IMR-90 (cell line): ENCODE measurements at regions not wholly inside any gene's neighbourhood (a gene's known extent, or its start where the extent isn't known, plus 50 kb on each side); places are given as distances from the start of the nearest gene placed in this dataset.
"Not testable (repeated sequence)": the region's sequence is repeated elsewhere in the genome, so short reads cannot be mapped to it uniquely, and the experiment has no call there.

Experiments used
- ATAC-seq: fragments of 200-7000 bp; cut with Tn5 transposase; 2 replicates; pipeline ENCODE4 v1.9.1; 2020; ENCODE audit warnings: low read depth, mild to moderate bottlenecking, moderate library complexity
- BruUV-seq: library from RNA; stranded (reverse); fragments of 400-500 nt; replicated peaks from 2 replicates; lab custom pipeline; 2021; lab: Mats Ljungman, UMichigan
- CTCF ChIA-PET: fragments of 300-600 bp; formaldehyde crosslinking; extraction: SDS; loops from one replicate; lab custom pipeline; 2021; ENCODE audit warnings: antibody characterized with exemption; lab: Yijun Ruan, JAX
- POLR2A ChIA-PET: fragments of 300-600 bp; sonication (Branson Sonifier 250); formaldehyde crosslinking; loops from one replicate; lab custom pipeline; 2022; ENCODE audit warnings: antibody characterized with exemption; ENCODE audit not compliant: unreplicated experiment; lab: Charles Lee
- DNase-seq: peaks from one replicate; pipeline ENCODE4 v3.0.0; 2013
- H2AFZ ChIP-seq: replicated peaks from 2 replicates; pipeline ENCODE3; 2013; ENCODE audit warnings: low read length, mild to moderate bottlenecking; ENCODE audit not compliant: poor library complexity
- H2AK5ac ChIP-seq: 2 replicates; pipeline ENCODE4 v1.6.1; 2013; ENCODE audit warnings: low read depth, low read length, inconsistent platforms
- H2AK9ac ChIP-seq: replicated peaks from 2 replicates; pipeline ENCODE3; 2013; ENCODE audit warnings: mild to moderate bottlenecking, low read depth, low read length, moderate library complexity; ENCODE audit not compliant: poor library complexity
- H2BK120ac ChIP-seq: 2 replicates; pipeline ENCODE4 v1.6.1; 2013; ENCODE audit warnings: low read depth, low read length, inconsistent platforms
- H2BK15ac ChIP-seq: 3 replicates; pipeline ENCODE4 v1.6.1; 2013; ENCODE audit warnings: low read depth, low read length, inconsistent platforms
- H2BK20ac ChIP-seq: 2 replicates; pipeline ENCODE4 v1.6.1; 2013; ENCODE audit warnings: low read depth, mild to moderate bottlenecking, inconsistent platforms, low read length, moderate library complexity
- H2BK5ac ChIP-seq: 2 replicates; pipeline ENCODE4 v1.6.1; 2013; ENCODE audit warnings: mild to moderate bottlenecking, low read depth, low read length, inconsistent platforms; ENCODE audit not compliant: poor library complexity, severe bottlenecking
- H3K14ac ChIP-seq: replicated peaks from 2 replicates; pipeline ENCODE4 v1.6.1; 2013; ENCODE audit warnings: low read depth, low read length, inconsistent platforms
- H3K18ac ChIP-seq: 2 replicates; pipeline ENCODE4 v1.6.1; 2013; ENCODE audit warnings: low read depth, low read length, control low read depth
- H3K23ac ChIP-seq: 2 replicates; pipeline ENCODE4 v1.6.1; 2013; ENCODE audit warnings: low read depth, low read length, inconsistent platforms
- H3K27ac ChIP-seq: 2 replicates; pipeline ENCODE4 v1.5.1; 2013; ENCODE audit warnings: mild to moderate bottlenecking, control low read depth, low read length; ENCODE audit not compliant: insufficient read depth
- H3K27me3 ChIP-seq: 2 replicates; pipeline ENCODE4 v1.6.1; 2013; ENCODE audit warnings: low read length; ENCODE audit not compliant: control insufficient read depth, insufficient read depth
- H3K36me3 ChIP-seq: 2 replicates; pipeline ENCODE4 v1.6.1; 2013; ENCODE audit warnings: low read length, mixed read lengths; ENCODE audit not compliant: control insufficient read depth, insufficient read depth
- H3K4ac ChIP-seq: 2 replicates; pipeline ENCODE4 v1.6.1; 2013; ENCODE audit warnings: low read depth, low read length, inconsistent platforms
- H3K4me1 ChIP-seq: 2 replicates; pipeline ENCODE4 v1.6.1; 2013; ENCODE audit warnings: low read length, mixed read lengths; ENCODE audit not compliant: control insufficient read depth, insufficient read depth
- H3K4me2 ChIP-seq: 2 replicates; pipeline ENCODE4 v1.6.1; 2013; ENCODE audit warnings: low read depth, mild to moderate bottlenecking, control low read depth, low read length, moderate library complexity
- H3K4me3 ChIP-seq: 2 replicates; pipeline ENCODE4 v1.5.1; 2013; ENCODE audit warnings: low read depth, mild to moderate bottlenecking, control low read depth, low read length, moderate library complexity; ENCODE audit not compliant: insufficient read depth
- H3K56ac ChIP-seq: 2 replicates; pipeline ENCODE4 v1.6.1; 2013; ENCODE audit warnings: low read length, inconsistent platforms; ENCODE audit not compliant: insufficient read depth; ENCODE audit errors: extremely low read depth
- H3K79me1 ChIP-seq, 2 experiments: 2 replicates each; pipeline ENCODE4 v1.6.1; 2013; ENCODE audit warnings: low read length in 2 of 2, inconsistent platforms in 1 of 2, low read depth in 1 of 2
- H3K9ac ChIP-seq: 2 replicates; pipeline ENCODE4 v1.6.1; 2013; ENCODE audit warnings: low read depth, low read length, control low read depth
- H3K9me1 ChIP-seq: 2 replicates; pipeline ENCODE4 v1.6.1; 2013; ENCODE audit warnings: low read length, inconsistent platforms; ENCODE audit not compliant: insufficient read depth
- H3K9me3 ChIP-seq: 2 replicates; pipeline ENCODE4 v1.6.1; 2013; ENCODE audit warnings: low read length; ENCODE audit not compliant: control insufficient read depth, insufficient read depth
- H4K20me1 ChIP-seq: 2 replicates; pipeline ENCODE4 v1.6.1; 2013; ENCODE audit warnings: low read length, inconsistent platforms; ENCODE audit not compliant: insufficient read depth
- H4K5ac ChIP-seq: 2 replicates; pipeline ENCODE4 v1.6.1; 2013; ENCODE audit warnings: mild to moderate bottlenecking, low read depth, low read length, control low read depth
- H4K8ac ChIP-seq, 2 experiments: 2 replicates each; pipeline ENCODE4 v1.6.1; 2013; ENCODE audit warnings: low read depth in 2 of 2, low read length in 2 of 2, control low read depth in 1 of 2, inconsistent platforms in 1 of 2
- H4K91ac ChIP-seq: 2 replicates; pipeline ENCODE4 v1.6.1; 2013; ENCODE audit warnings: low read depth, low read length, inconsistent platforms; ENCODE audit not compliant: insufficient read depth
- WGBS, 2 experiments: methylation state at CpG; one replicate each; pipeline versions ENCODE4 v1.1.5 to v1.1.7; 2013; ENCODE audit warnings: missing lambda C conversion rate in 2 of 2; ENCODE audit not compliant: insufficient read length in 1 of 2; ENCODE audit errors: extremely low coverage in 2 of 2; 5-methylcytosine and 5-hydroxymethylcytosine counted together
- dilution Hi-C: fragments of 300-500 bp; cut with HindIII; formaldehyde crosslinking; loops from one replicate; pipeline ENCODE4 v1.14.3; 2018; ENCODE audit warnings: low sequenced_read_pairs; ENCODE audit not compliant: unreplicated experiment
- in situ Hi-C: fragments of 300-500 bp; cut with MboI; formaldehyde crosslinking; loops from 3 replicates; pipeline ENCODE4 v1.14.3; 2019; ENCODE audit warnings: low sequenced_read_pairs, inconsistent platforms, mixed read lengths
- intact Hi-C: fragments of 100-400 bp; cut with micrococcal nuclease; formaldehyde crosslinking; loops from 2 replicates; pipeline ENCODE4 v1.10.0; 2022

DNA sequence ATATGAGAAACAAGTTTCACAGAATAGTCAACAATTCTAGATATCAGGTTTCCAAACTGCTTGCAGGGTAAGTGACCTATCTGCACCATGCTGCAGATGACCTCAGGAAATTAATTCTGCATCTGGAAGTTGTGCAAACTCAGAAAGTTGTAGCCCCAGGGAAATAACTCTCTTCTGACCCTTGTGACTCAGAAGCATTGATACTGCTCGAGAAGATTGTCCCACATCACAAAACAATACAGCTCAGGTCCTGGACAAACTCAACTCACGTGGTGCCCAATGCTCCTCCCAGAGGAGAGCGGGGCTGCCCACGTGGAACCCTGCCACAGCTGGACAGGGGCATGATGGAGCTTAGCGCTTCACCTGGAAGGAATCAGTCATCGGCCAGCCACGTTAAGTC is 221.9 kb upstream of the LRRC61 start:
- H3K14ac ChIP-seq, DNase-seq, H3K9me3 ChIP-seq, H2BK120ac ChIP-seq, H4K91ac ChIP-seq, H2AK9ac ChIP-seq, ATAC-seq, H3K9me1 ChIP-seq, H3K23ac ChIP-seq, H3K36me3 ChIP-seq, H2AK5ac ChIP-seq, H3K27ac ChIP-seq, H4K20me1 ChIP-seq, H4K8ac ChIP-seq, H3K27me3 ChIP-seq, H2BK5ac ChIP-seq, H3K18ac ChIP-seq, POLR2A ChIA-PET, H3K4me3 ChIP-seq, BruUV-seq, in situ Hi-C loops, H3K4ac ChIP-seq, H2BK20ac ChIP-seq, CTCF ChIA-PET, H3K9ac ChIP-seq, H2AFZ ChIP-seq, H3K4me1 ChIP-seq, H4K5ac ChIP-seq, H3K56ac ChIP-seq, H3K4me2 ChIP-seq, intact Hi-C loops, H2BK15ac ChIP-seq, H3K79me1 ChIP-seq, dilution Hi-C loops: not testable (repeated sequence)
- WGBS, 2 experiments = 0% methylated on average over 1 of the region's 7 CpGs; no CpG with 5 or more reads in 1 of the 2 experiments

DNA sequence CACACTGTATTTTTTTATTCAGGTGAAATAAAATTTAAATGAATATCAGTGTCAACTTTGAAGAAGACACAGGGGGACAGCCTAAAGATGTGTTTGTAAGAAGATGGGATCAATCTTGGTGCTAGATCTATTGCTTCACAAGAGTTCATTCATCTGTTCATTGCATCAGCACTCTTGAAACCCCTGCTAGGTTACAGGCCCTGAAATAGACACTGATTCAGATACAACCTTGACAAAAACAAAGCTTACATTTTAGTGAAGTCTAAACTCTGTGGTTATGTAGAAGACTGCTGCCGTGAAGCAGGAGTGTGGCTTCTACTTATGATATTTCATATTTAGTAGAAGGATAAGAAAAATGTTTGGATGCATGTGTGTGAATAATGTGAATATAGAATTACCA is 215.9 kb upstream of the LRRC61 start:
- H3K9me1 ChIP-seq, H4K5ac ChIP-seq, H3K27ac ChIP-seq, H2BK5ac ChIP-seq, H3K9ac ChIP-seq, H3K18ac ChIP-seq, H3K56ac ChIP-seq, H3K23ac ChIP-seq, H4K91ac ChIP-seq, in situ Hi-C loops, H3K4ac ChIP-seq, H2AFZ ChIP-seq, H3K27me3 ChIP-seq, H3K9me3 ChIP-seq, H4K8ac ChIP-seq, H2AK5ac ChIP-seq, H2BK120ac ChIP-seq, H3K4me3 ChIP-seq, H3K36me3 ChIP-seq, H2BK15ac ChIP-seq, H3K4me2 ChIP-seq, H2BK20ac ChIP-seq, H2AK9ac ChIP-seq, dilution Hi-C loops, H4K20me1 ChIP-seq, H3K79me1 ChIP-seq, DNase-seq, ATAC-seq, BruUV-seq, CTCF ChIA-PET, POLR2A ChIA-PET, H3K14ac ChIP-seq, intact Hi-C loops, H3K4me1 ChIP-seq: not testable (repeated sequence)
- no CpG with 5 or more reads among the region's 1 CpG for WGBS, 2 experiments
